AG09309 (cell line): ENCODE measurements at regions not wholly inside any gene's neighbourhood (a gene's known extent, or its start where the extent isn't known, plus 50 kb on each side); places are given as distances from the start of the nearest gene placed in this dataset.
"Not testable (repeated sequence)": the region's sequence is repeated elsewhere in the genome, so short reads cannot be mapped to it uniquely, and the experiment has no call there.

Experiments
- DNase-seq: peaks from one replicate; pipeline ENCODE4 v3.0.0-alpha.2; 2010; ENCODE audit warnings: low read depth
- H3K4me3 ChIP-seq: 2 replicates; pipeline ENCODE4 v1.5.1; 2011; ENCODE audit warnings: mild to moderate bottlenecking, low read depth, low read length, moderate library complexity; ENCODE audit not compliant: control insufficient read depth
- CTCF ChIP-seq: IDR thresholded peaks from 2 replicates; pipeline ENCODE4 v1.5.1; 2011; ENCODE audit warnings: mild to moderate bottlenecking, low read depth, low read length, inconsistent platforms; ENCODE audit not compliant: insufficient read depth, control insufficient read depth; ENCODE audit errors: missing control alignments

- peak; percentile 33 for DNase-seq
- TF ChIP-seq CTCF: no peak
Measured at GRCh38 chr3:62940771-62941563, 65.8 kb upstream of the CADPS start.

GRCh38 chr3:62942227-62942626 lies 67.0 kb upstream of the CADPS start:
- H3K4me3 ChIP-seq: no peak overlapping the region
- TF ChIP-seq CTCF: no peak
- no peak for DNase-seq

More at GRCh38 chr3:62940771-62941563, 65.8 kb upstream of the CADPS start:
- H3K4me3 ChIP-seq: no peak overlapping the region

- no peak for DNase-seq
- TF ChIP-seq CTCF: no peak
- no peak overlapping the region for H3K4me3 ChIP-seq
Measured at GRCh38 chr3:62942764-62943163, 67.5 kb upstream of the CADPS start.

- no peak overlapping the region for H3K4me3 ChIP-seq
- DNase-seq: no peak
Measured at GRCh38 chr3:62948921-62949320, 73.7 kb upstream of the CADPS start.

GRCh38 chr3:62950210-62950609 lies 75.0 kb upstream of the CADPS start:
- no peak for TF ChIP-seq CTCF
- H3K4me3 ChIP-seq: no peak overlapping the region
- no peak for DNase-seq

More at GRCh38 chr3:62948921-62949320, 73.7 kb upstream of the CADPS start:
- TF ChIP-seq CTCF: no peak

GRCh38 chr3:62951037-62951613 lies 75.9 kb upstream of the CADPS start:
- H3K4me3 ChIP-seq: no peak overlapping the region
- no peak for TF ChIP-seq CTCF
- no peak for DNase-seq

GRCh38 chr3:62951880-62952279 lies 76.7 kb upstream of the CADPS start:
- DNase-seq, H3K4me3 ChIP-seq: not testable (repeated sequence)
